ENCODE measurements at regions not wholly inside any gene's neighbourhood (a gene's known extent, or its start where the extent isn't known, plus 50 kb on each side); places are given as distances from the start of the nearest gene placed in this dataset.

DNA sequence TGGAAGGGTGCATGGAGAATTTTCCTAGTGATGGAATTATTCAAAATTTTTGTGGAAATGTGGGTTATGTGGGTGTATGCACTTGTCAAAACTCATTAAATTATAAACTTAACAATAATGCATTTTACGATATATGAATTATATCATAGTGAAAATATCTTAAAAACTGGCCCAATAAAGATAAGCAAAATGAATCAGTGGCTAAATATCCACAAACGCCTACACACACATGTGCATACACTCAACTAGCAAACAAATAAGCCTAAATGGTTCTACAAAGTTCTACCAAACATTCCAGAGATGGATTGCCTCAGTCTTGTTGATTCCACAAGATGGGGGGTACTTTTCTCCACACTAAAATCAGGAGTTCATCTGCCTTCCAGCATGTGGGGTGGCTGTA, 349.5 kb downstream of the TSHZ3 start:
- no peaks in the 10 kb centered on the region for H3K4me1 ChIP-seq
- DNase-seq, result no peak
- H3K27me3 ChIP-seq, result peaks cover 0 to 6% (median 0%) of the 10 kb centered on the region in 4 donors
- WGBS, 2 donors, result 59 to 61% methylated on average over 2 of the region's 2 CpGs
- no peak overlapping the region for H3K4me3 ChIP-seq
- no peaks in the 10 kb centered on the region for H3K36me3 ChIP-seq
- H3K9me3 ChIP-seq, result no peaks in the 10 kb centered on the region
- intact Hi-C loops (cut with DNase I), result no loop called here
- TF ChIP-seq, protein P1, sequence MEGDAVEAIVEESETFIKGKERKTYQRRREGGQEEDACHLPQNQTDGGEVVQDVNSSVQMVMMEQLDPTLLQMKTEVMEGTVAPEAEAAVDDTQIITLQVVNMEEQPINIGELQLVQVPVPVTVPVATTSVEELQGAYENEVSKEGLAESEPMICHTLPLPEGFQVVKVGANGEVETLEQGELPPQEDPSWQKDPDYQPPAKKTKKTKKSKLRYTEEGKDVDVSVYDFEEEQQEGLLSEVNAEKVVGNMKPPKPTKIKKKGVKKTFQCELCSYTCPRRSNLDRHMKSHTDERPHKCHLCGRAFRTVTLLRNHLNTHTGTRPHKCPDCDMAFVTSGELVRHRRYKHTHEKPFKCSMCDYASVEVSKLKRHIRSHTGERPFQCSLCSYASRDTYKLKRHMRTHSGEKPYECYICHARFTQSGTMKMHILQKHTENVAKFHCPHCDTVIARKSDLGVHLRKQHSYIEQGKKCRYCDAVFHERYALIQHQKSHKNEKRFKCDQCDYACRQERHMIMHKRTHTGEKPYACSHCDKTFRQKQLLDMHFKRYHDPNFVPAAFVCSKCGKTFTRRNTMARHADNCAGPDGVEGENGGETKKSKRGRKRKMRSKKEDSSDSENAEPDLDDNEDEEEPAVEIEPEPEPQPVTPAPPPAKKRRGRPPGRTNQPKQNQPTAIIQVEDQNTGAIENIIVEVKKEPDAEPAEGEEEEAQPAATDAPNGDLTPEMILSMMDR (IDR thresholded peaks at IDR 0.05), result no peak
- no peak for TF ChIP-seq POLR2A (IDR thresholded peaks at IDR 0.05)
- no peak overlapping the region for H3K27ac ChIP-seq

DNA sequence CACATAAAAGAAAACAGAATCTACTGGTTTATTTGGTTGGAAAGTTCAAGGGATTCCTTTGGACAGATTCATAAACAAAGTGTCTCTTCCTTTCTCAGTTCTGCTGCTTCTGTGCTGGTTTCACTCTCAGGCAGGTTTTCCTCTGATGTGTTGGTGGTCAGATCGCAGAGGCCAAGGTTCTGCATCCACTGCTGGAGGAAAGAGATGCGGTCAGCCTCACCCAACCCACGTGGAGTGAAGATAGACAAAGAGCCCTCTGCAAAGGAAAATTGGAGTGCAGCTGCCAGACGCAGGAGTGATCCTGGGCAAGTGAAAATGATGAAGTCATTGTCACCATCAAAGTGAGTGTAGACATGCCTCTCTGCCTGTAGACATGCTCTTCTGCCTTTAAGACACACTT, 352.0 kb downstream of the TSHZ3 start:
- Histone ChIP-seq H3K4me1 (no peaks in the 10 kb centered on the region), H3K27me3 (peaks cover 0 to 6% (median 0%) of the 10 kb centered on the region in 4 donors), H3K36me3 (no peaks in the 10 kb centered on the region), H3K27ac (no peak overlapping the region), H3K4me3 (no peak overlapping the region), H3K9me3 (no peaks in the 10 kb centered on the region)
- DNase-seq, result no peak
- WGBS, 2 donors, result 61 to 72% methylated on average over 3 to 4 of the region's 4 CpGs
- intact Hi-C loops (cut with DNase I), result no loop called here
- no peak for TF ChIP-seq POLR2A (IDR thresholded peaks at IDR 0.05)
- TF ChIP-seq, protein P1 (IDR thresholded peaks at IDR 0.05), result no peak

DNA sequence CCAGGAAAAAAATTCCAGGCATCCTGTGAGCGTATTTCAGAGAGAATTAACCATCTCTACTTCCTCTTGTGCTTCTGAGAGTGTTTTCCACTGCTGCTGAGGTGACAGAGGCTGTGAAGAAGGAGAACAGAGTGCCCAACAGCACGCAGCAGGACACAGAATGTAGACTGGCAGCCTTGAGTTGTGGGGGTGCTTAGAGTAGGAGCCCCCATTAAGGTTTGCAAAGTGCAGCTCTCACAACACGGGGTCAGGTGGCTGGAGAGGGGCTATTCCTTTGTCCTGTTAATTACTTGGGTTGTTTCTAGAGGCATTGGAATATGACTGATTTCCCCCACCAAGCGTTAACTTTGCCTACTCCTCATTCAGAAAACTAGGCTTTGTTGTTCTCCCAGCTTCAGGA, 370.6 kb downstream of the TSHZ3 start:
- 32 to 47% methylated on average over 4 of the region's 4 CpGs for WGBS, 2 donors
- no peak for TF ChIP-seq POLR2A (IDR thresholded peaks at IDR 0.05)
- TF ChIP-seq, protein P1 (IDR thresholded peaks at IDR 0.05), result no peak
- Histone ChIP-seq H3K4me1 (no peaks in the 10 kb centered on the region), H3K36me3 (no peaks in the 10 kb centered on the region), H3K4me3 (no peak overlapping the region), H3K9me3 (peaks cover 0 to 4% (median 4%) of the 10 kb centered on the region in 3 donors), H3K27me3 (no peaks in the 10 kb centered on the region), H3K27ac (no peak overlapping the region)
- intact Hi-C loops (cut with DNase I), result no loop called here
- no peak for DNase-seq

DNA sequence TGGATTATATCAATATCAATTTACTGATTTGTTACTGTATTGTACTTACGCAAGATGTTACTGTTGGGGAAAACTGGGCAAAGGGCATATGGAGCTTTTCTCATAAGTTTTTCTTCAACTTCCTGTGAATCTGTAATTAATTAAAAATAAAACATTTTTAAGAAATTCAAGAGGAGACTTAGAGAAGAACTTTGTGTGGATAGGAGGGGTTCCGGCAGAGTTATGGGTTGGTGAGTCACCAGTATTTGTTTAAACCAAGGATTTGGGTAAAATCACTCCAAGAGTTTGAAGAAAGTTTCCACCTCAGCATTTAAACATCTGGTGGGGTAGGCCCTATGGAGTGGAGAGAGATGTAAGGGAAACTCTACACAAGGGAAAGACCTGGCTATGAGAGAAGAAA, 379.6 kb downstream of the TSHZ3 start:
- Histone ChIP-seq H3K9me3 (peaks cover 0 to 6% (median 0%) of the 10 kb centered on the region in 3 donors), H3K4me3 (no peak overlapping the region), H3K4me1 (no peaks in the 10 kb centered on the region), H3K27me3 (no peaks in the 10 kb centered on the region), H3K27ac (no peak overlapping the region), H3K36me3 (no peaks in the 10 kb centered on the region)
- no peak for DNase-seq
- TF ChIP-seq, protein P1 (IDR thresholded peaks at IDR 0.05), result no peak
- TF ChIP-seq POLR2A (IDR thresholded peaks at IDR 0.05), result no peak
- WGBS, 2 donors, result 75 to 85% methylated on average over 2 of the region's 2 CpGs
- intact Hi-C loops (cut with DNase I), result no loop called here

DNA sequence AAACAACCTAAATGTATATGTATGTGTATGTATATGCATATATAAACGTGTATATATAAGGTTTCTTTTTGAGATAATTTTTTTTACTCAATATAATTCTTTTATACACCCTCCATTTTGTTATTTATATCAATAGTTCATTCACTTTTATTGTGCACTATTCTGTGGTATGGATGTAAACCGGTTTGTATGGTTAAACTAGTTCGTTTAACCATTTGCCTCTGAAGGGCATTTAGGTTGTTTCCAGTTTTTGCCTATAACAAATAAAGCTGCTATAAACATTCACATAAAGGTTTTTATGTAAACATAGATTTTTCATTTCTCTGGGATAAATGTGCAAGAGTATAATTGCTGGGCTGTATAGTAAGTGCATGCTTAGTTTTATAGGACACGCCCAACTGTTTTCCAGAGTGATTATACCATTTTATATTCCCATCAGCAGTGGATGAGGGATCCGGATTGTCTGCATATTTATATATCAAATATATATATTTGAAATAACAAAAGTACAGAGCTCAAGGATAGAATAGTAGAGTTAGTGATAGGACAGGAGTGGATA, 380.3 kb downstream of the TSHZ3 start:
- Histone ChIP-seq H3K27me3 (no peaks in the 10 kb centered on the region), H3K9me3 (peaks cover 0 to 6% (median 3%) of the 10 kb centered on the region in 3 donors), H3K4me1 (no peaks in the 10 kb centered on the region), H3K27ac (no peak overlapping the region), H3K4me3 (no peak overlapping the region), H3K36me3 (no peaks in the 10 kb centered on the region)
- DNase-seq, result no peak
- WGBS, 2 donors, result 65 to 75% methylated on average over 5 of the region's 5 CpGs
- no peak for TF ChIP-seq POLR2A (IDR thresholded peaks at IDR 0.05)
- TF ChIP-seq, protein P1 (IDR thresholded peaks at IDR 0.05), result no peak
- intact Hi-C loops (cut with DNase I), result no loop called here
